ENCODE measurements at regions not wholly inside any gene's neighbourhood (a gene's known extent, or its start where the extent isn't known, plus 50 kb on each side); places are given as distances from the start of the nearest gene placed in this dataset.

DNA sequence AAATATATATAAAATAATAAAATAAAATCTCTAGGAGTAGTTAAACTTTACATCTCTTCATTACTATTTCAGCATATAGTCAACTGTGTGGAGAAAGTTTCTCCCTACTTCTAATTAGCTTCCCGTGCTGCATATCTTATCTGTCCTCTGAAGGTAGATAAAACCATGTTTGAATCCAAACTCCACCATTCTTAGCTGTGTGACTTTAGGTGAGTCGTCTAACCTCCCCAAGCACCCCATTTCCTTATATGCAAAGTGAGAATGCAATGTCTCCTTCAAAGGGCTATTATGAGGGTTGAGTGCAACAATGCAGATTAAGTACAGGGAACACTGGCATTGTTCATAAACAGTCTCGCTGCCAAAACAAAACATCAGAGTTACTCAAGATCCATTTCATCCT is 80.8 kb upstream of the DRD2 start:
- in situ Hi-C loops (cut with HindIII; ENCODE audit: low sequenced_read_pairs) = no loop called here

DNA sequence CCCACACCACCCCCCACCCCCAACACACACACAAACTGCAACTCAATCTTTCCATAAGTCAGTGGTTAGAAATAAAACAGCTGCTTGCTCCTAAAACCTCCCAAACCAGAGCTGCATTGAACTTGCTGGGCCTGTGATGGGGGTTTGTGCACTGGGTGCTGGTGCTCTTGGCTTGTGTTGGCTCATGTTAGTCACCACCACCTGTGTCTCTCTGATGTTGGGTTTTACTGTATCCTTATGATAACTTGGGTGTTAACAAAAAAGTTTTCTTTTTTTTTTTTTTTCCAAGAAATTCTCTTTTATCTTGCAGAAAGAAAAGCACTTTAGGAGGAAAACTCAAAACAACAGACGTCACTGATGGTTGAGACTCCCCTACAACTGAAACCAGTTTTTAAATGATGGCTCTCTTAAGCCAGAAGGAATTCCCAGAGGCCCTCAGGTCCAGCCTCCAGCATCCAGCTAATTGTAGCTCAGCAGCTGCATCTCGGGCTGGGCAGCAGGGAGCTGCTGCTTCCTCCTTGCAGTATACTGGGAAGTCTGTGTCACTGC is 79.9 kb upstream of the DRD2 start:
- in situ Hi-C loops (cut with HindIII; ENCODE audit: low sequenced_read_pairs) = no loop called here

DNA sequence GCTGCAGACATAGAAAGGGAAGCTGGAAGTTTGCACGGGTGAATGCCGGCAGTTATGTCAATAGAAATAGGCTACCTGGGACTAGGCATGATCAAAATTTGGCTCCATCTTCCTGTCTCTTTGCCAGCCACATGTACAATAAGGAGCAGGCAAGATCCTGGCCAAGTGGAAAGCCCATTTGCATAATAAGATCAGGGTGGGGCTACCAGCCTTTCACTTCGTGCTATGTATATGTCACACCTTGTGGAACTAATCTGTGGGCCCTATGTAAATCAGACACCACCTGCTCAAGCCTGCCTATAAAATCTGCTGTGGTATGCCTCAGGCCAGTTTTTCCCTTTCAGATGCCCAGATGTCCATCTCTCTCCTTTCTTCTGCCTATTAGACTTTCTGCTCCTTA is 79.3 kb upstream of the DRD2 start:
- in situ Hi-C loops (cut with HindIII; ENCODE audit: low sequenced_read_pairs) = no loop called here

DNA sequence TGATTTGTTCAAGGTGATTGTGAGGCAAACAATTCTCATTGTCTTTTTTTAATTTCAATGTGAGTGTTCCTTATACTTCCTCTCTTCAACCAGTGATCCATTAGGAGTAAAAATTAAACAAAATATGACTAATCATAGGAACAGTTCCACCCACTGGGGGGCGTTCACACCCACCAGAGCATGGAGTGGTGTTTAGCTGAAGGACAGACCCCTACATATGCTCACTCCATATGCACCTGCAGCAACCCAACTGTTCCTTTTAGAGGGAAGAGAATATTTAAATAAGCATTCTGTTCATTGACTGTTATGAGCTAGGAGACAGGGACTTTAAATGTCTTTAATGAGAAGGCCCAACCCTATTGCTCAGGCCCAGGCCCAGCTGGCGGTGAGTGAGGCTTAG is 78.7 kb upstream of the DRD2 start:
- in situ Hi-C loops (cut with HindIII; ENCODE audit: low sequenced_read_pairs) = no loop called here

DNA sequence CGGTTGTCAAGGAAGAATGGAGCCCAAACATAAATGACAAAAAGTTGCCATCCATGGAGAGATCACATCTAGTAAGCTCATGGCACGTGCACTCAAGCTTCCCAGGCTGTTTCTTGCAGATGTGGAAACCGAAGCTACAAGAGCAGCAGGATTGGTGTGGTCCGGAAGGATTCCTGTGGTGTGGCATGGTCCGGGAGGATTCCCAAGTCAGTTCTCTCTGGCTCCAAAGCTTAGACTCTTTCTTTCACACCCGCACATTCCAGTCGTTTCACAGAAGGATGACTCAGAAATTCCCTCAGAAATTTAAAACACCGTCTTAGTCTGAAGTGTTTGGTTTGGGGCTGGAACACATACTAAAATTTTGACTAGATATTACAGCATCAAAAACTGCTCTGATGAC is 78.0 kb upstream of the DRD2 start:
- in situ Hi-C loops (cut with HindIII; ENCODE audit: low sequenced_read_pairs) = no loop called here

DNA sequence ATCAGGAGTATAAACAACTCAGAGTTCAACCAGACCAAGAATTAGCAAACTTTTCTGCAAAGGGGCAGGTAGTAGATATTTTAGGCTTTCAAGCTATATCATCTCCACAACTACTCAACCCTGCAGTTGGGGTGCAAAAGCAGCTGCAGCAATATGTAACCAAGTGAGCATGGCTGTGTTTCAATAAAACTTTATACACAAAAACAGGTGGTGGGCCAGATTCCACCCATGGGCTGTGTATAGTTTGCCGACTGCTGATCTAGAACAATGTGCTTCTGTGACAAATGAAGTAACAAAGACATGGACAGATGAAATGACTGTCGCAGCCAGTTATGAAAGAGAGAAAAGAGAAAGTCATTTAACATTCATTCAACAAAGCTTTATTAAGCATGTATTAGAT is 77.1 kb upstream of the DRD2 start:
- in situ Hi-C loops (cut with HindIII; ENCODE audit: low sequenced_read_pairs) = no loop called here

DNA sequence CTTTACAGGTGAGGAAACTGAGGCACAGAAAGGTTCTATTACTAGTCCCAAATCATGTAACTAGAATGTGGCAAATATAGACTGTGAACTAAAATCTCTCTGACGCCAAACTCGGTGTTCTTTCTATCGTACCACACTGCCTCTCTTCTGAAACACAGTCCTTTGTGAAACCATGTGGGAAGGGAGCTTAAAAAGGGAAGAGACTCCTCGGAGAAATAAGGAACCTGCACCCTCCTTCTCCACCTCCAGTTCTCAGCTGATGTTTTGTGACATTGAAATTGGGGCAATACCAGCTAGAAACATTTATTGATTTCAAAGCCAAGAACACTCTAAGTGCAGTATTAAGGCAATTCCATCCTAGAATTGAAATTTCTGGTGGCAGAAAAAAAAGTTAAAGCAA is 76.4 kb upstream of the DRD2 start:
- in situ Hi-C loops (cut with HindIII; ENCODE audit: low sequenced_read_pairs) = no loop called here

DNA sequence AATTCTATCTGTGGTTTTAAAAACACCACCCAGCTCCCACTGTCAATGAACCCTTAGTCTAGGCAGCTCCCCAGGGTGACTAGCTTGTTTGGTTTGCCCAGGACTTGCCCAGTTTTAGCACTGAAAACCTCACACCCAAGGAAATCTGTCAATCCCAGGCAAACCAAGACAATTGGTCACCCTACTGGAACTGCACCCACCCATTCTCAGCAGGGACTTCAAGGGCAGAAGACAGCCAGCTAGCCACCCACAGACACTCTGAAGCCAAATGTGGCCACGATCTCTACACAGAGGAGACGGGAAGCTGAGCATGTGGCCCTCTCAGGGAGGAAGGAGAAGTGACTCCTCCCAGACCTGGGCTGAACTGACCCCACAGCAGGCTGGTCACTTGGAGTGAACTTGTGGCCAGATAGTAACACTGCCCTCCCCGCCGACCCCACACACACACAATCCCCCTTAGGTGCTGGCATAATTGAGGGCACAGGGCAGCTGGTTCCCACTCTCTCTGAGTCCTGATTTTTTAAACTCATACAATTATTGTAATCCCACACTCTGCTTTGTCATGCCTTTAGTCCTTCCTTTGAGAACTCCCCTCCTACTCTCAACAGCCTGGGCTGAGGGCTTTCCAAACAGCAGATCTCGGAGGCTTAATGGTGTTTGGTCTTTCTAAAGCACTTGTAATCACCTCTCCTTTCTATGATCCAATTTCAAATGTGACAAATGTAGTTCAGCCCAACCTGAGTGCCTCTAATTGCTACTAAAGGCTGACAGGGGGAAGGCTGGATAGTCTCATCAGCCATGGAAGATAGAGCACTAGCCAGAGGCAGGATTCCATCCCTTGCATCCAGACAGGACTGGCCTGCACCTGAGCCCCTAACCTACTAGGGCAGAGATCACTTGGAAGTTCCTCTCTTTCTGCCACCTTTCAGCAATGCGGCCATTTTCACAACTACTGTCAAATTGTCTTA is 74.7 kb upstream of the DRD2 start:
- in situ Hi-C loops (cut with HindIII; ENCODE audit: low sequenced_read_pairs) = no loop called here

DNA sequence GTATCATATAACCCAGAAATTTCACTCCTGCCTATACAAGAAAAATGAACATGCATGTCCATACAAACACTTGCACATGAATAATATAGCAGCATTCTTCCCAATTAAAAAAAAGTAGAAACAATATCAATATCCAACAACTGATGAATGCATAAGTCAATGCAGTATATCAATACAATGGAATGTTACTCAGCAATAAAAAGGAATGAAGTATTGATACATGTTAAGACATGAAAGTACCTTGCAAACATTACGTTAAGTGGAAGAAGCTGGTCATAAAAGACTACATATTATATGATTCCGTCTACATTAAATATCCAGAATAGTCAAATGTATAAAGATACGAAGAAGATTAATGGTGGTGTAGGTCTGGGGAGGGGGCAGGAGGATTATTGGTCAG is 73.9 kb upstream of the DRD2 start:
- in situ Hi-C loops (cut with HindIII; ENCODE audit: low sequenced_read_pairs) = no loop called here

DNA sequence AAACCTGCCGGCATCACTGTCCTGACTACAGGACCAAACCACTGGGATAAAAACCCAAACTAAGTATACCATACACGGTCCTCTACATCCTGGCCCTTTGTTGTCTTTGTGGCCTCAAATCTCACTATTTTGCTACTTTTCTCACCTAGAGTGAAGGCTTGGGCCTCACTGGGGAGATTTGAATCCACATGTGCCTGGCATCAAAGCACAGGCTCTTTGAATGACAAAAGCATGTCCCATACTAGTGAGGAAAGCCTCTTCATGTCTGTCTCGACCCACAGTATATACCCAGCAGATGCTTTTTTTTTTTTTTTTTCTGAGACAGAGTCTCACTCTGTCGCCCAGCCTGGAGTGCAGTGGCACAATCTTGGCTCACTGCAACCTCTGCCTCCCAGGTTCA is 72.5 kb upstream of the DRD2 start:
- in situ Hi-C loops (cut with HindIII; ENCODE audit: low sequenced_read_pairs) = no loop called here

DNA sequence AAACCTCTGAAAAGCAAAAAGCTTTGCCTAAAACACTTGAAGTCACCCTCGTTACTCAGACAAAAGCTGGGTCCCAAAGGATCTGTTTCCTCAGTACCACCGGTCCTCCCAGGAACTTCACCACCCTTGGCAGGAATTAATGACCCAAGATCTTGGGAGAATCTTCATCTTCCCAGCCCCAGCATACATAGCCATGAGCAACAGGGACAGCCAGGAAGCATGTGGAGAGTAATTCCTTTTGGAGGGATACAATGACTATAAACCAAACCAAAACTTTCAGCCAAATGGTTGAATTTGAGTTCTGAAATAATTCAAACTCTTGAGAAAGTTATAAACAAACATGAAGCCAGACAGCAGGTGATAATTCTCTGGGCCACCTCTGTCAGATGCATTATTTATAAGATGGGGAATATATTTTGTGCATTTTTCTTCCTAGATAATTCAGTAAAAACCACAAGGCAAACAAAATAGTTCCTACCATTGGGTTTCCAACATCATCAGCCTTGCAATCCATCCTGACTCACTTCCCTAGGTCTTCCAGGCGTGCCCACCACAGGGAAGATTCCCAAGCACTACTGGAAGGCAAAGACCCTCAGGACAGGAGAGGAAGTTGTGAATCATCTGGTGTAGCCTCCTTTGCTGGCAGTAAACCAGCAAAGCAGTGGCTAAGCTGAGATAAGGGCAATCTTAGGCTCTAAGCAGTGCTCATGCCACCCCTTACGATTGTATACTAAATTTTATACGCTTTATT is 71.7 kb upstream of the DRD2 start:
- in situ Hi-C loops (cut with HindIII; ENCODE audit: low sequenced_read_pairs) = no loop called here

DNA sequence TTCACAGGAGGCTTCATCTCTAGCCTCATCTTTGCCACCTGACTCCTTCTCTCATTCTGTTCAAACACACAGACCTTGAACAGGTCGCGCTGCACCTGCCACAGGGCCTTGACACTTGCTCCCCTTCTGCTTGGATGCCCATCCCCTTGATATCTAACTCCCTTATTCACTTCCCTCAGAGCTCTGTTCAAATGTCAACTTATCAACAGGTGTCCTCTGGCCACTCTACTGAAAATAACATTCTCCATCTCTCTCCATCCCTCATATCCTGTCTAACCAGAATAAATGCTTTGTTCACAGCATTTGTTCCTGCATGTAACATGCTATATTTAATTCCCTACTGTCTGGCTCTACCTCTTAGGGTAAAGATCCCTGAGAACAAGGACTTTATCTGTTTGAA is 67.2 kb upstream of the DRD2 start:
- in situ Hi-C loops (cut with HindIII; ENCODE audit: low sequenced_read_pairs) = no loop called here

DNA sequence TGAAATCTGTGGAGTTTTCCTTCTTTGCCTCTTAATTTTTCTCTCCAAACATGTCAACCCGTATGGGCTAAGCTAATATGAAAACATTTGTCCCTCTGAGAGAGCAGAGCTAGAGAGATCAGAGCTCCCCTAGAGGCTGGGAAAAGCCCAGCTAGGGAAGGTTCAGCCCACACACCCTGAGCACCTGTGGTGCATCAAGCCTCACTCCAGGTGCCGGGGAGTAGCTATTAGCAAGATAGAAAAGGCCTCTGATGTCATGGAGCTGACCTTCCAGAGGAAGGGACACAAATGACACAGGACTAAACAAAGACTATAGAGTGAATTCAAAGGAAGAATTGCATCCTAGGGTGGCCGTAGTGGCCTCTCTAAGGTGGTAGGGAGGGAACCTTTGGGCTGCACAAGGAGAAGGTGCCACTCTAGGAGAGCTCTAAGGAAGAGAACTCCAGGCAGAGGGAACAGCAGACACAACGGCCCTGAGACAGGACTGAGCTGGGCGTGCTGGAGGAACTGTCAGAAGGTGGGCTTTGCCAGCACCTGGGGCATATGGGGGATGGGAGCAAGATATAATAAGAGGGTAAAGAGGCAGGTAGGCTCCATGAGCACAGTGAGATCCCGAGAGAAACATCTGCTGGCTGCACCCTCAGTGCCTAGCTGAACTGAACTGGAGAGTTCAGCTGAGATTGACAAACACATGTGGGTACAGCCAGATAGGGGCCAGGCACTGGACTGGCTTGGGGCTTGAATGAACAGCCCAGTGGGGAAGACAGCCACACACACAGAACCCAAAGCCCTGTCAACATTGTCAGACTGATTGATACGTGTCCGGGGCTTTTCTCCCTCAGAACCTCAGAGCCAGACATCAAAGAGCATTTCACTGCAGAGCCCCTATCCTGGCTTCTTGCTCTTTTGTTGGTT is 65.5 kb upstream of the DRD2 start:
- in situ Hi-C loops (cut with HindIII; ENCODE audit: low sequenced_read_pairs) = no loop called here

DNA sequence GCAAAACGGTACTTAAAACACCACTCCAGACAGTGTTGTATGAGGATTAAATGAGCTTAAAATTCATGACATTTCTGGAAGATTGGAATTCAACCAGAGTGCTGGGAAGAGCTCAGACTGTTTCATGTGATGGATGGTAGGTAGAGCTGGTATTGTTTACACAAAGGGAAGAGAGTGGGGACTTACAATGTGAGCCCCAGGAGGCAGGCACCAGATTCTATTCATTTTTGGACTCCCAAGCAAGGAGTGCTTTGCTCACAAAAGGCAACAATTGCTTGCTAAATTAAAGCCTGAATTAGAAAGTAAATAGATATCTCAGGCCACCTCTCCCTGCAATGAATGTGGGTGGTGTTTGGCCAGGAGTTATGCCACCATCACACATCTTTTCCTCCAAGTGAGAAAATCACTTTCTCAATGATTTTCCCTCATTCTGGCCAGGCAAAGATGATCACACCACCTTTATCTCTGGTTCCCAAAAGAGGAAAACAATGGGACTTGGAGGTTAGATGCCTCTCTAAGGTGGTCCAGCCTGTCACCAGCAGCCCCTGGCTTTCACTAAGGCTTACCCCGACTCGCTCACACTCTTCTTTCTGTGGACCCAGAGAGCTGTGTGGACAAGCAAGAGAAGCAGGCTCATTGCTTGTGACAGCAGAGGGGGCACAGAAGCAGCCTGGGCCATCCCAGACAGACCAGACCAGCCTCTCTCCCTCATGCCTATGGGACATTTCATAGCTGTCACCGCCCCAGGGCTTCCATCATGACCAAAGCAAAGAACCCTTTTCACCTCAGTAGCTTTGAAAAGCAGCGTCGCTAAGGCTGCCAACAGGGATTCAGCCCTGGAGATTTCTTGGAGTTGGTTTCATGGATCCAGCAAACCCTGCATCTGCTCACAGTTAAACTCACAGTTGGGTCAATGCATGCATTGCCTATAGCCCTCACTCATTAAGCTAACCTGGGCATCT is 63.5 kb upstream of the DRD2 start:
- in situ Hi-C loops (cut with HindIII; ENCODE audit: low sequenced_read_pairs) = no loop called here

DNA sequence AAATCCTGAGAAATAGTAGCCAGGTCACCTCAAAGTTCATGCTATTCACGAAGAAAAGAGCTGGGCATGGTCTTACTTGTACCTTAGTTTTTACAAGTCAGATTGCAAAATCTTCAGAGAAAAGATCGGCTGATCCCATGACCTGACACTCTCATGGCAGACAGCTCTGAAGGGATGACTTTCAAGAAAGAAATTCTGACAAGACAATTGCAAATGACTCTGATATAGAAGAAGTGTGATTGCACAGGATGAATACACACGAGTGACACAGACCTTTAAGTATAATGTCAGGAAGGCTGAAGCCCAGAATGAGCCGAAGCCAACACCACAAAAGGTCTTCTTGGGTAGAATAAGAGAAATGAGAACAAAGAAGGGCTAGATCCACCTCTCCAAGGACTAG is 59.4 kb upstream of the DRD2 start:
- in situ Hi-C loops (cut with HindIII; ENCODE audit: low sequenced_read_pairs) = no loop called here

DNA sequence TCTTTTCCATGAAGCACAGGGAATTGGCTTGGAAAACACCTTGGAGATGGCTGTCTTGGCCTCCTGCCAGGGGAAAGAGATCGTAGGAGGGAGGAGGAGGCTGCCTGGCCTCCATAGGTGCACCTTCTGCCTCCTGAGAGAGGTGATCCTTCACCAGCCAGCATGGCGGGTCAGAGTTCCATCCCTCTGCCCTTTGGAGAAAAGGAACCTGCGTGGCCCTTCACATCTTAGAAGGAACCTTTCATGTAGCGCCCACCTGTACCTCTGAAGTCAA is 58.2 kb upstream of the DRD2 start:
- in situ Hi-C loops (cut with HindIII; ENCODE audit: low sequenced_read_pairs) = no loop called here

DNA sequence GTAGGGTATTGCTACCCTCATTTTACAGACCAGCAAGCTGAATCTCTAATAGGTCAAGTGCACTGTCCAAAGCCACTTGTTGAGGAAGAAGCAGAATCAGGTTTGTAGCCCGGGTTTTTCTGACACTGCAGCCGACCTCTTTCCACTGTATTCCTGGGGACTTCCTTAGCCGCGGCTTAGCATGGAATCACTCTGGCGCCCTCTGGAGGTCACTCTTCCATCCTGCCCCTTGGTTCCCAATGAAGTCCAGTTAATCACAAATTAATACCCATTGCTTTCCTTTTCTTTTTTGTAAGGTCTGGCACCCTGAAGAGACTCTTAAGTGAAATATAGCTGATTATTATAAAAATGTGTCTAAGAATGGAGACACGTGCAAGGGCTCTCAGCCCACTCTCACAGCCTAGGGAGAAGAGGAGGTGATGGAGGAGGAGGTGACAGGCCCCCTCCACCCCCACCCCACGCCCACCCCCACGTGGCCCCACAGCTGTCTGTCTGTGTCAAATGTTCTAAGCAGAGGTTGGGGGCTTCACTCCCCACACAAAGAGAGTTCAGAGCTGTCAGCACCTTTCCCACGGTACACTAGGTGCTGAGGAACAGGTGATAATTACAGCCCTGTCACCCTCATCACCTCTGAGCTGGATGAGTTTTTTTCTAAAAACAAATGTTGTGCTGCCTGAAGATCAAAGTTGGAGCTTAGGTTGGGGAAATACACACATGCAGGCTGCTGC is 57.7 kb upstream of the DRD2 start:
- in situ Hi-C loops (cut with HindIII; ENCODE audit: low sequenced_read_pairs) = no loop called here

DNA sequence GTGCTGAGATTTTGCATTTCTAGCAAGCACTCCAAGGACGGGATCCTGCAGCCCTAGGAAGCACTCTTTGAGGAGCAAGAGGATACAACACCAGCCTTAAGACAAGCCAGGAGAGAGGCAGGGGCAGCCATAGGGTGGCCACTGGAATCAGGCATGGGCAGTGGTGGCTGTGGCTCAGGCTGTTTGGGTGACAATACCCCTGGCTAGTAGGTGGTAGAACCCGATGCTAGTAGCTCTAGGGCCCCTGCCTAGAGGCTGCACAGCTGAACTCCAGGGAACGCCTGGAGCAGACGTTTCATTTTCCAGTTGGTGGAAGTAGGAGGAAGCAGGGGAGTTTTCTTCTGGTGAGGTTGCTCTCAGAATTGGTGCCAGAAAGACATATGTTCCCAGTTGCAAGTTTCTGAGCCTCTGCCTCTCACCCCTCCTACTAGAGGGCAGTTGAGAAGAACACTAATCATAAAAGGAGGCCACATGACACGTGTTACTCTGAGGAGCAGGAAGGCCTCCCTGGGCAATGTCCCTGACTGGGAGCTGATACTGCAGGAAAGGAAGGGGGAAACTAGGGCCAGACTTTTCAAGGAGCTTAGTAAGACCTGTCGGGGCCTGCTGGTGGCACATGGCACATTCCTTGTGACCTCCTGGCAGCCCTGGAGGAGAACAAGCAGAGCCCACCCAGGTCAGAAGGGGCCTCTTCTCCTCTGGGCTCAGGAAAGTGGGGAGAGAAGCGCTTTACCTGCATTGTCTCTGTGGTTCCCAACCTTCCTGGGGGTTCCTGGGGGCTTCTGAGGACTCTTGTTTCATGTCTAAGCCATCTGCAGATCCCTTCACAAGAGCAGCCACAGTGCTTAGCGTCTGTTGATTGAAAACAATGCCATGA is 56.6 kb upstream of the DRD2 start:
- in situ Hi-C loops (cut with HindIII; ENCODE audit: low sequenced_read_pairs) = no loop called here

Measured in DLD1 (cell line).